ENCODE measurements at regions not wholly inside any gene's neighbourhood (a gene's known extent, or its start where the extent isn't known, plus 50 kb on each side); places are given as distances from the start of the nearest gene placed in this dataset.

- ChIA-PET POLR2A (no interaction called here), RAD21 (ENCODE audit: unreplicated experiment) (no interaction called here), CTCF (no interaction called here), SMC1A (ENCODE audit: uncharacterized antibody, unreplicated experiment) (interaction anchor here (0.6 to 1.1 kb wide), 3 partner anchors 11 to 59 kb away, joined by 3 to 4 read pairs (median 4); no protein-coding TSS in a partner anchor)
- Histone ChIP-seq H3K79me2 (ENCODE audit: control insufficient read depth, insufficient read depth, low read length) (no peaks in the 10 kb centered on the region), H3K4me3 (no peak overlapping the region), H3K36me3 (ENCODE audit: control insufficient read depth in 2 of 2, insufficient read depth in 2 of 2, low read length in 1 of 2) (no peaks in the 10 kb centered on the region), H3K4me2 (ENCODE audit: control insufficient read depth, insufficient read depth) (no peak overlapping the region), H3K27me3 (replicated peaks in 1 of 2; ENCODE audit: control insufficient read depth in 2 of 2, insufficient read depth in 2 of 2, low read length in 1 of 2) (no peaks in the 10 kb centered on the region), H3K9ac (ENCODE audit: control insufficient read depth, insufficient read depth, low read length) (no peak overlapping the region), H4K20me1 (ENCODE audit: control insufficient read depth, insufficient read depth) (no peaks in the 10 kb centered on the region), H3K27ac (ENCODE audit: control insufficient read depth, insufficient read depth) (no peak overlapping the region), H3K9me3 (replicated peaks; ENCODE audit: control insufficient read depth, insufficient read depth, low read length) (no peaks in the 10 kb centered on the region; the same call in 2 of the 3 replicates), H3K4me1 (ENCODE audit: control insufficient read depth, insufficient read depth, low read length) (no peaks in the 10 kb centered on the region), H2AFZ (ENCODE audit: control insufficient read depth, low read depth, low read length) (no peak overlapping the region)
- intact Hi-C loops (cut with micrococcal nuclease; ENCODE audit: unreplicated experiment): no loop called here
- in situ Hi-C loops (cut with MboI): no loop called here
- ATAC-seq: no peak
- TF ChIP-seq, protein P1, sequence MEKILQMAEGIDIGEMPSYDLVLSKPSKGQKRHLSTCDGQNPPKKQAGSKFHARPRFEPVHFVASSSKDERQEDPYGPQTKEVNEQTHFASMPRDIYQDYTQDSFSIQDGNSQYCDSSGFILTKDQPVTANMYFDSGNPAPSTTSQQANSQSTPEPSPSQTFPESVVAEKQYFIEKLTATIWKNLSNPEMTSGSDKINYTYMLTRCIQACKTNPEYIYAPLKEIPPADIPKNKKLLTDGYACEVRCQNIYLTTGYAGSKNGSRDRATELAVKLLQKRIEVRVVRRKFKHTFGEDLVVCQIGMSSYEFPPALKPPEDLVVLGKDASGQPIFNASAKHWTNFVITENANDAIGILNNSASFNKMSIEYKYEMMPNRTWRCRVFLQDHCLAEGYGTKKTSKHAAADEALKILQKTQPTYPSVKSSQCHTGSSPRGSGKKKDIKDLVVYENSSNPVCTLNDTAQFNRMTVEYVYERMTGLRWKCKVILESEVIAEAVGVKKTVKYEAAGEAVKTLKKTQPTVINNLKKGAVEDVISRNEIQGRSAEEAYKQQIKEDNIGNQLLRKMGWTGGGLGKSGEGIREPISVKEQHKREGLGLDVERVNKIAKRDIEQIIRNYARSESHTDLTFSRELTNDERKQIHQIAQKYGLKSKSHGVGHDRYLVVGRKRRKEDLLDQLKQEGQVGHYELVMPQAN (conservative IDR thresholded peaks at IDR 0.05): no peak
- TF ChIP-seq ZNF24 (IDR thresholded peaks at IDR 0.05) (no peak), MEF2B (IDR thresholded peaks at IDR 0.05; ENCODE audit: partially characterized antibody, poor library complexity, severe bottlenecking) (no peak)
- no peak for DNase-seq (ENCODE audit: low read depth, low spot score)
- WGBS (ENCODE audit: insufficient coverage, insufficient replicate concordance, low lambda C conversion rate, missing lambda C conversion rate): 69% methylated on average over 5 of the region's 5 CpGs
- FAIRE-seq: no peak
- BruUV-seq (replicated peaks): no TSS peak
These were observed 76.9 kb downstream of the CD24 start for GRCh38 chr6:106897580-106897979.

DNA sequence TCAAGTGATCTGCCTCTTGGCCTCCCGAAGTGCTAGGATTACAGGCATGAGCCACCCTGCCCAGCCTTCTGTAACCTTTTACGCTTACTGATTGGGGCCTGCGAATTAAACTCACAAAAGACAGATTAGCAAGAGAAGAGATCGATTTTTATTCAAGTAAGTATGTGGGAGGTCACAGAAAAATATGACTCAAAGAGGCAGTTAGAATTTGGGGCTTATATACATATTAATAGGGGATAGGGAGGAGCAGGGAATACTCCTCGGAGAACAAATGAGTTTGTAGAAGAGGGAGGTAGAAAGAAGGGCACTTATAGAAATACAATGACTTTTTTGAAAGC lies 78.9 kb downstream of the CD24 start:
- WGBS (ENCODE audit: insufficient coverage, insufficient replicate concordance, low lambda C conversion rate, missing lambda C conversion rate): 57% methylated on average over 5 of the region's 5 CpGs
- in situ Hi-C loops (cut with MboI) (no loop called here), intact Hi-C loops (cut with micrococcal nuclease; ENCODE audit: unreplicated experiment) (no loop called here)
- Histone ChIP-seq H3K4me1 (ENCODE audit: control insufficient read depth, insufficient read depth, low read length) (no peaks in the 10 kb centered on the region), H3K36me3 (ENCODE audit: control insufficient read depth in 2 of 2, insufficient read depth in 2 of 2, low read length in 1 of 2) (no peaks in the 10 kb centered on the region), H3K27me3 (replicated peaks in 1 of 2; ENCODE audit: control insufficient read depth in 2 of 2, insufficient read depth in 2 of 2, low read length in 1 of 2) (no peaks in the 10 kb centered on the region), H4K20me1 (ENCODE audit: control insufficient read depth, insufficient read depth) (no peaks in the 10 kb centered on the region), H3K9me3 (replicated peaks; ENCODE audit: control insufficient read depth, insufficient read depth, low read length) (no peaks in the 10 kb centered on the region; the same call in 2 of the 3 replicates), H3K4me2 (ENCODE audit: control insufficient read depth, insufficient read depth) (no peak overlapping the region), H2AFZ (ENCODE audit: control insufficient read depth, low read depth, low read length) (no peak overlapping the region), H3K9ac (ENCODE audit: control insufficient read depth, insufficient read depth, low read length) (no peak overlapping the region), H3K27ac (ENCODE audit: control insufficient read depth, insufficient read depth) (no peak overlapping the region), H3K4me3 (no peak overlapping the region), H3K79me2 (ENCODE audit: control insufficient read depth, insufficient read depth, low read length) (no peaks in the 10 kb centered on the region)
- RAD21 ChIA-PET (ENCODE audit: unreplicated experiment): no interaction called here
- FAIRE-seq: no peak
- POLR2A ChIA-PET: no interaction called here
- CTCF ChIA-PET: interaction anchor here (0.9 kb wide), 1 partner anchor 84 kb away, joined by 3 read pairs; no protein-coding TSS in a partner anchor
- no peak for ATAC-seq
- SMC1A ChIA-PET (ENCODE audit: uncharacterized antibody, unreplicated experiment): no interaction called here
- no TSS peak for BruUV-seq (replicated peaks)
- no peak for DNase-seq (ENCODE audit: low read depth, low spot score)
- TF ChIP-seq YY1 (IDR thresholded peaks at IDR 0.05; ENCODE audit: low read depth, low read length) (no peak), LARP7 (IDR thresholded peaks at IDR 0.05) (no peak), CREB1 (IDR thresholded peaks at IDR 0.05; ENCODE audit: low read depth) (no peak), RFX5 (IDR thresholded peaks at IDR 0.05; ENCODE audit: low read depth, low read length) (no peak), ZNF217 (IDR thresholded peaks at IDR 0.05) (no peak), ZBTB40 (IDR thresholded peaks at IDR 0.05; ENCODE audit: borderline replicate concordance) (no peak), SREBF1 (IDR thresholded peaks at IDR 0.05; ENCODE audit: low read length) (no peak), SP1 (IDR thresholded peaks at IDR 0.05; ENCODE audit: low read depth, low read length) (no peak), ZNF24 (IDR thresholded peaks at IDR 0.05) (no peak), NFXL1 (IDR thresholded peaks at IDR 0.05; ENCODE audit: borderline replicate concordance) (no peak), CBX5 (IDR thresholded peaks at IDR 0.05; ENCODE audit: low read depth) (no peak), KLF5 (IDR thresholded peaks at IDR 0.05; ENCODE audit: partially characterized antibody) (no peak), FOXK2 (IDR thresholded peaks at IDR 0.05) (no peak)
